ENCODE measurements at regions not wholly inside any gene's neighbourhood (a gene's known extent, or its start where the extent isn't known, plus 50 kb on each side); places are given as distances from the start of the nearest gene placed in this dataset.

GRCh38 chr1:239815074-239815473 lies 276.6 kb upstream of the FMN2 start (continued):
- no peak for TF ChIP-seq FOSB (CRISPR knock-in tag; IDR thresholded peaks at IDR 0.05)
- TF ChIP-seq KDM1A (IDR thresholded peaks at IDR 0.05; ENCODE audit: low read depth), result no peak; the same call in 1 of the 2 replicates
- no peak for TF ChIP-seq BHLHE40 (IDR thresholded peaks at IDR 0.05; ENCODE audit: low read depth, low read length)
- no peak for TF ChIP-seq MAFK (IDR thresholded peaks at IDR 0.05; ENCODE audit: partially characterized antibody)

- peak; percentile 87 to 92 for ATAC-seq
- peak; percentile 85 to 89 for DNase-seq (ENCODE audit: low read depth in 1 of 2, low spot score in 1 of 2)
- no peak for TF ChIP-seq ZFP36 (IDR thresholded peaks at IDR 0.05; ENCODE audit: borderline replicate concordance, partially characterized antibody)
- no peak for TF ChIP-seq ESRRA (IDR thresholded peaks at IDR 0.05; ENCODE audit: borderline replicate concordance, low read length)
- peak; percentile 2 to 54; a peak in 2 of 5 replicates for TF ChIP-seq RAD21 (conservative IDR thresholded peaks at IDR 0.05 in 1 of 2, IDR thresholded peaks at IDR 0.05 in 1 of 2)
- peak; percentile 93 to 94 for TF ChIP-seq JUN (IDR thresholded peaks at IDR 0.05)
- peak; percentile 52; the same call in 1 of the 2 replicates for TF ChIP-seq MAX (IDR thresholded peaks at IDR 0.05)
- TF ChIP-seq, protein P1, sequence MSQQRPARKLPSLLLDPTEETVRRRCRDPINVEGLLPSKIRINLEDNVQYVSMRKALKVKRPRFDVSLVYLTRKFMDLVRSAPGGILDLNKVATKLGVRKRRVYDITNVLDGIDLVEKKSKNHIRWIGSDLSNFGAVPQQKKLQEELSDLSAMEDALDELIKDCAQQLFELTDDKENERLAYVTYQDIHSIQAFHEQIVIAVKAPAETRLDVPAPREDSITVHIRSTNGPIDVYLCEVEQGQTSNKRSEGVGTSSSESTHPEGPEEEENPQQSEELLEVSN (IDR thresholded peaks at IDR 0.05; ENCODE audit: borderline replicate concordance, low read depth), result no peak
- no peak for TF ChIP-seq HOXB13 (CRISPR knock-in tag; IDR thresholded peaks at IDR 0.05; ENCODE audit: low read depth)
- TF ChIP-seq, protein P2, sequence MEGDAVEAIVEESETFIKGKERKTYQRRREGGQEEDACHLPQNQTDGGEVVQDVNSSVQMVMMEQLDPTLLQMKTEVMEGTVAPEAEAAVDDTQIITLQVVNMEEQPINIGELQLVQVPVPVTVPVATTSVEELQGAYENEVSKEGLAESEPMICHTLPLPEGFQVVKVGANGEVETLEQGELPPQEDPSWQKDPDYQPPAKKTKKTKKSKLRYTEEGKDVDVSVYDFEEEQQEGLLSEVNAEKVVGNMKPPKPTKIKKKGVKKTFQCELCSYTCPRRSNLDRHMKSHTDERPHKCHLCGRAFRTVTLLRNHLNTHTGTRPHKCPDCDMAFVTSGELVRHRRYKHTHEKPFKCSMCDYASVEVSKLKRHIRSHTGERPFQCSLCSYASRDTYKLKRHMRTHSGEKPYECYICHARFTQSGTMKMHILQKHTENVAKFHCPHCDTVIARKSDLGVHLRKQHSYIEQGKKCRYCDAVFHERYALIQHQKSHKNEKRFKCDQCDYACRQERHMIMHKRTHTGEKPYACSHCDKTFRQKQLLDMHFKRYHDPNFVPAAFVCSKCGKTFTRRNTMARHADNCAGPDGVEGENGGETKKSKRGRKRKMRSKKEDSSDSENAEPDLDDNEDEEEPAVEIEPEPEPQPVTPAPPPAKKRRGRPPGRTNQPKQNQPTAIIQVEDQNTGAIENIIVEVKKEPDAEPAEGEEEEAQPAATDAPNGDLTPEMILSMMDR (IDR thresholded peaks at IDR 0.05), result 0 out of 3 replicates have a peak, but pooled peaks have one; percentile 18
- TF ChIP-seq, protein P3, sequence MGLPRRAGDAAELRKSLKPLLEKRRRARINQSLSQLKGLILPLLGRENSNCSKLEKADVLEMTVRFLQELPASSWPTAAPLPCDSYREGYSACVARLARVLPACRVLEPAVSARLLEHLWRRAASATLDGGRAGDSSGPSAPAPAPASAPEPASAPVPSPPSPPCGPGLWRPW (IDR thresholded peaks at IDR 0.05), result peak; percentile 96
- TF ChIP-seq NR3C1 (IDR thresholded peaks at IDR 0.05), result no peak
- TF ChIP-seq JUNB (IDR thresholded peaks at IDR 0.05), result peak; percentile 95
- TF ChIP-seq CEBPB (IDR thresholded peaks at IDR 0.05), result peak; percentile 98 to 99
- peak; percentile 89 for TF ChIP-seq BCL3 (IDR thresholded peaks at IDR 0.05)
- TF ChIP-seq EHF (CRISPR knock-in tag; IDR thresholded peaks at IDR 0.05), result no peak
- no peak for TF ChIP-seq HOXA7 (CRISPR knock-in tag; IDR thresholded peaks at IDR 0.05)
- TF ChIP-seq ZC3H11A (IDR thresholded peaks at IDR 0.05), result no peak
- no peak for TF ChIP-seq HOXB5 (CRISPR knock-in tag; IDR thresholded peaks at IDR 0.05)
- TF ChIP-seq BHLHE40 (IDR thresholded peaks at IDR 0.05; ENCODE audit: low read depth, low read length), result no peak
- peak; percentile 43; the same call in 2 of the 3 replicates for TF ChIP-seq SMC3 (IDR thresholded peaks at IDR 0.05)
- TF ChIP-seq EP300 (IDR thresholded peaks at IDR 0.05), result peak; percentile 86 to 88; a peak in 4 of 5 replicates
- TF ChIP-seq, protein P4, sequence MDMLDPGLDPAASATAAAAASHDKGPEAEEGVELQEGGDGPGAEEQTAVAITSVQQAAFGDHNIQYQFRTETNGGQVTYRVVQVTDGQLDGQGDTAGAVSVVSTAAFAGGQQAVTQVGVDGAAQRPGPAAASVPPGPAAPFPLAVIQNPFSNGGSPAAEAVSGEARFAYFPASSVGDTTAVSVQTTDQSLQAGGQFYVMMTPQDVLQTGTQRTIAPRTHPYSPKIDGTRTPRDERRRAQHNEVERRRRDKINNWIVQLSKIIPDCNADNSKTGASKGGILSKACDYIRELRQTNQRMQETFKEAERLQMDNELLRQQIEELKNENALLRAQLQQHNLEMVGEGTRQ (IDR thresholded peaks at IDR 0.05), result no peak
- TF ChIP-seq FOSB (CRISPR knock-in tag; IDR thresholded peaks at IDR 0.05), result no peak
- no peak for TF ChIP-seq EHMT2 (IDR thresholded peaks at IDR 0.05; ENCODE audit: low read depth)
- no peak for TF ChIP-seq RCOR1 (IDR thresholded peaks at IDR 0.05; ENCODE audit: low read depth, low read length)
- no peak for TF ChIP-seq MYC (IDR thresholded peaks at IDR 0.05; ENCODE audit: borderline replicate concordance, low read length)
- no peak for TF ChIP-seq KDM1A (IDR thresholded peaks at IDR 0.05; ENCODE audit: low read depth)
- TF ChIP-seq GATA3 (IDR thresholded peaks at IDR 0.05; ENCODE audit: borderline replicate concordance), result peak; percentile 71
- no peak for TF ChIP-seq PHF8 (IDR thresholded peaks at IDR 0.05; ENCODE audit: borderline replicate concordance, low read depth)
- TF ChIP-seq FOSL2 (IDR thresholded peaks at IDR 0.05), result peak; percentile 91
- TF ChIP-seq FOSL2 (CRISPR knock-in tag; IDR thresholded peaks at IDR 0.05), result peak; percentile 88
- TF ChIP-seq ZNF302 (CRISPR knock-in tag; IDR thresholded peaks at IDR 0.05), result no peak
- no peak for TF ChIP-seq POLR2A (IDR thresholded peaks at IDR 0.05; ENCODE audit: low read length)
- Histone ChIP-seq H3K27ac (peak overlapping the region; percentile 66 to 89), H3K9me3 (no peaks in the 10 kb centered on the region), H3K4me2 (peak overlapping the region; percentile 87), H3K4me3 (no peak overlapping the region), H3K4me1 (peaks cover 36% of the 10 kb centered on the region)
- WGBS (ENCODE audit: missing lambda C conversion rate), result 2% methylated on average over 5 of the region's 5 CpGs
- ChIA-PET CTCF (interaction anchor here (0.7 to 3.5 kb wide), 3 partner anchors 24 to 129 kb away, joined by 3 to 16 read pairs (median 6); no protein-coding TSS in a partner anchor), POLR2A (no interaction called here)
- peak; percentile 96 for FAIRE-seq
Measured at GRCh38 chr1:239816081-239816782, 275.5 kb upstream of the FMN2 start.

Data from A549 (cell line).